NB4 (cell line): ENCODE measurements at regions not wholly inside any gene's neighbourhood (a gene's known extent, or its start where the extent isn't known, plus 50 kb on each side); places are given as distances from the start of the nearest gene placed in this dataset.

Source experiments
- CTCF ChIP-seq: IDR thresholded peaks from one replicate; pipeline ENCODE4 v1.5.1; 2012; ENCODE audit warnings: low read depth, low read length
- POLR2A ChIP-seq: IDR thresholded peaks from 2 replicates; pipeline ENCODE4 v1.6.1; 2011; ENCODE audit warnings: mild to moderate bottlenecking; ENCODE audit not compliant: insufficient read length; ENCODE audit errors: extremely low read depth
- TF ChIP-seq, protein P1 (sequence below): IDR thresholded peaks from 2 replicates; pipeline ENCODE4 v1.6.1; 2011; ENCODE audit warnings: low read depth, low read length

DNA sequence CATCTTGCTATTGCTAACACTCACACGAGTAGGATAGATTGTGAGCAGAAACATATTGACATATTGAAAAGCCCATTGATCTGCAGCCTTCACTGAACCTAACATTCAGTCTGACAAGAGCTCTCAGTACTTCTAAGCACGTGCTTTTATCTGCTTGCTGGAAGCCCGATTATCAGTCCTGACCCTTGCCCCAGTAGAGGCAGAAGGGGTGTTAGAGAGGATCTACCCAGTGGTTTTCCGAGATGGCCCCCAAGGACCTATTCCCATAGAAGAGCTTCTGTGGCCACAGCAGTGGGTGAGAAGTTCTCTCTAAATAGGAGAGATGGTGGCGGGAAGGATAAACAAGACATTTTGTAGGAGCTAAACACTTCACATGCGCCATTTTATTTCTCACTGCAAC is 290.9 kb upstream of the MAF start:
- TF ChIP-seq CTCF (no peak), POLR2A (no peak)
- TF ChIP-seq, protein P1, sequence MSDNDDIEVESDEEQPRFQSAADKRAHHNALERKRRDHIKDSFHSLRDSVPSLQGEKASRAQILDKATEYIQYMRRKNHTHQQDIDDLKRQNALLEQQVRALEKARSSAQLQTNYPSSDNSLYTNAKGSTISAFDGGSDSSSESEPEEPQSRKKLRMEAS: no peak
